NCI-H2227 (cell line): ENCODE measurements at regions not wholly inside any gene's neighbourhood (a gene's known extent, or its start where the extent isn't known, plus 50 kb on each side); places are given as distances from the start of the nearest gene placed in this dataset.
"Not testable (repeated sequence)": the region's sequence is repeated elsewhere in the genome, so short reads cannot be mapped to it uniquely, and the experiment has no call there.

Experiments used
- DNase-seq: peaks from one replicate; lab custom pipeline; 2025; ENCODE audit not compliant: unreplicated experiment; lab: John Stamatoyannopoulos, UW

DNA sequence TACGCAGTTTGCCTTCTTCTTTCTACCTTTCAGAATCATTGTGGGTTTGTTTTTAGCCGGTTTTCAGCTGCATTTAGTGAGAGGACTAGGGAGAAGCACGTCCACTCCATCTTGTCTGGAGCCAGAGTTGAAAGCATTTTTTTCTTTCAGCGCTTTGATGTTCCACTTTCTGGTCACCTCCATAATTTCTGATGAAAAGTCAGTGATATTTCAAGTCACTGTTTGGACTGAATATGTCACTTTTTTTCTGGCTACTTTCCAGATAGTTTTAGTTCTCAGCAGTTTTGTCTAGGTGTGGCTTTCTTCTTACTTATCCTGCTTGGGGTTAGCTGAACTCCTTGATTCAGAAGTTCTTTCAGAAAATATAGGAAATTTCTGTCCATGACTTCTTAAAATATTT is 123.9 kb upstream of the IER5L start:
- DNase-seq = no peak

DNA sequence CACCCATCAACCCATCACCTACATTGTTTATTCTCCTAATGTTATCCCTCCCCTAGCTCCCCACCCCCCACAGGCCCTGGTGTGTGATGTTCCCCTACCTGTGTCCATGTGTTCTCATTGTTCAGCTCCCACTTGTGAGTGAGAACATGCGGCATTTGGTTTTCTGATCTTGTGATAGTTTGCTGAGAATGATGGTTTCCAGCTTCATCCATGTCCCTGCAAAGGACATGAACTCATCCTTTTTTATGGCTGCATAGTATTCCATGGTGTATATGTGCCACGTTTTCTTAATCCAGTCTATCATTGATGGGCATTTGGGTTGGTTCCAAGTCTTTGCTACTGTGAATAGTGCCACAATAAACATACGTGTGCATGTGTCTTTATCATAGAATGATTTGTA is 118.1 kb upstream of the IER5L start:
- DNase-seq = not testable (repeated sequence)

DNA sequence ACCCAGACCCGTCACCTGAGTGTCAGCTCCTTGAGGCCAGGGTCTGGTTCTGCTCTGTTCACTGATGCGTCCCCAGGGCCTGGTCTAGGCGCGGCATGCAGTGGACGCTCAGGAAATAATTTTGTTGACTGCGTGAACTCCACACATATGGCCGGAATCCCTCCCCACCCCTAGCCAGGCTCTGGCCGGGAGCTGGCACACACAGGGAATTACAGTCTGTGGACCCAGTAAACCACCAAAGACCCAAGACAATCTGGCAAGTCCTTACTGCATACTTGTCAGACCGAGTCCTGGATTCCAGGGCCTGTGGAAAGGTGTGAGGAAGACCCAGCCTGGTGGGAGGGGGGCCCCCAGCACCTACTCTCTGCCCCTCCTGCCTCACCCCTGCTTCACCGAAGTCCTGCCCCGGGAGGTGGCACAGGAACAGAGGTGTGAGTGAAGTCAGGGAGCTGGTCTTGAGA is 113.0 kb upstream of the IER5L start:
- no peak for DNase-seq

DNA sequence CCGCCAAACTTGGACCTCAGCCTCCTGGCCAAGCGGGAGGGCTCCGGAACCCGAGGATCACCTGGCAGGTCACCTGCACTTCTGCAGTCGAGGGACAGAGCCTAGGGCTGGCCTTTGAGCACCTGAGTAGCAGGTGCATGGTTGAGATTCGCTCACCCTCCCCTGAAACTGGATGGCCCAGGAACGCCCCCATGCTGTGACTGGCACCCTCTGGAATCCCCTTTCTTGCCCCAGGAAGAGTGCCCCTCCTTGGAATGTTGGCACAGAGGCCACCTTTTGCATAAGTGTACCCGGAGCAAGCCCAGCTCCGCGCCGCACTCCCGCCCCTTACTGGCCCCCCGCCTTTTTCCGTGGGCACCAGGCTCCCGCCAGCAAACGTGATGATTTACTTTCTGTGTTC is 112.5 kb upstream of the IER5L start:
- DNase-seq = no peak

DNA sequence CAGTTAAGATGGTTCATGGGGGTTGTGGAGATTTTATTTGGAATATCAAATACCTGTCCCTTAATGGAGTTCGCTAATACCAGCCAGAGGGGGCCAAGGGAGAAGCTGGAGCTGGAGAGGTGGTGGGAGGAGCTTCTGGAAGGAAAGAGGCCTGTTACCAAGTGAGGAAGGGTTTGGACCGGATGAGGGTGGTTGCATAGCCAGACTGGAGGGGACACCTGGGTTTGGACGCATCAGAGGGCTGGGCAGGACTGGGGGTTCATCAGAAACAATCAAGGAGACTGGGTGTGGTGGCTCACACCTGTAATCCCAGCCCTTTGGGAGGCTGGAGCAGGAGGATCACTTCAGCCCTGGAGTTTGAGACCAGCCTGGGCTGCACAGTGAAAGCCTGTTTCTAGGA is 111.8 kb upstream of the IER5L start:
- DNase-seq = no peak

DNA sequence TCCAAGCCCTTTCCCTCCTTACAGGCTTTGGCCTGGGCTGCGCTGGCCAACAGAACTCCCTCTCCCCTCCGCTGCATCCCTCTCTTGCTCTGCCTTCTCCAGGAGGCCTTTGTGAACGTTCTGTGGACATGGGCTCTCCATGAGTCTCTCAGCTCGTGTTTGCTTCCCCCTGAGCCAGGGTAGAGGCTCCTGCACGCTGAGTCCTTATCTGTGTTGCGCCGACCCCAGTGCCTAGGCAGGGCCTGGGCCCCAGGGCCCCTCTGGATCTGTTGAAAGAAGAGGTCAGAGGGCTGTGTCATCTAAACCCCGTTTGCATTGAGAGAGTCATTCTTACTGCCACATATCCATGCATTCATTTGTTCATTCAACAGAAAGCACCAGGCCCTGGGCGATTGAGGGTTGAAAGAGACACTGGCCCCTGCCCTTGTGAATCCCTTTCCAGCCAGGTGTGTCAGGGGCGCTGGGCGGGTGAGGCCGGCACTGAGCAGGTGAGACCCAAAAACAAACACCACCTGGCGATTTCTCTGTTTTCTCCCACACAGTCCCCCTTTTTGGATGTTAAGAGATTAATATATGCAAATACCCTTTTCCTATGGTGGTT is 111.2 kb upstream of the IER5L start:
- no peak for DNase-seq

DNA sequence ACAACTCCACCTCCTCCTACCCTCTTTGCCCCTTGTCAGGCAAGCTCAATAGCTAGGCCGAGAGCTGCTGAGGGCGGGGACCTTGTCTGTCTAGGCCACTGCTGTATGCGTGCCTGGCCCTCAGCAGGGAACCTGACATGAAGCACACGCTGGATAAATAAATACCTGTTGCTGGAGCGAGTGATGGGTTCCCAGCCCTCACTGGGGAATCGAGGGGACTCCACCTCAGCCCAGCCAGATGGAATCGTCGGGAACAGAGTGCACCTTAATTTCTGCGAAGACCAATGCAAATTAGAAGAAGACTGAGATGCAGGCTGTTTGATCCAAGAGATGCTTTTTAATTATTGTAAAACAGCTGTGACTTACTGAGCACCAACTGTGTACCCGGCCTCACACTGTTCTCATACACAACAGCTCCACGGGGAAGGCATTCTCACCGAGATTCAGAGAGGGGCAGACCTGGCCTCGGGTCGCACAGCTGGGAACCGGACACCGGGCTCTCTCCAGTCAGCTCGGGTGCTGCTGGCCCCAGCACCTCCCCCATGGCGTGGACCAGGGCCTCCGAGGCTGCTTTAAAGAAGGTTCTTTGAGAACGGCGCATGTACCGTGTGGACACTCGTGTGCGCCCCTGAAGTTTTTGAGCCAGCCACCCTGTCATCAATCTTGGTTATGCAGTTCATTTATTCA is 109.7 kb upstream of the IER5L start:
- peak; percentile 40 for DNase-seq

DNA sequence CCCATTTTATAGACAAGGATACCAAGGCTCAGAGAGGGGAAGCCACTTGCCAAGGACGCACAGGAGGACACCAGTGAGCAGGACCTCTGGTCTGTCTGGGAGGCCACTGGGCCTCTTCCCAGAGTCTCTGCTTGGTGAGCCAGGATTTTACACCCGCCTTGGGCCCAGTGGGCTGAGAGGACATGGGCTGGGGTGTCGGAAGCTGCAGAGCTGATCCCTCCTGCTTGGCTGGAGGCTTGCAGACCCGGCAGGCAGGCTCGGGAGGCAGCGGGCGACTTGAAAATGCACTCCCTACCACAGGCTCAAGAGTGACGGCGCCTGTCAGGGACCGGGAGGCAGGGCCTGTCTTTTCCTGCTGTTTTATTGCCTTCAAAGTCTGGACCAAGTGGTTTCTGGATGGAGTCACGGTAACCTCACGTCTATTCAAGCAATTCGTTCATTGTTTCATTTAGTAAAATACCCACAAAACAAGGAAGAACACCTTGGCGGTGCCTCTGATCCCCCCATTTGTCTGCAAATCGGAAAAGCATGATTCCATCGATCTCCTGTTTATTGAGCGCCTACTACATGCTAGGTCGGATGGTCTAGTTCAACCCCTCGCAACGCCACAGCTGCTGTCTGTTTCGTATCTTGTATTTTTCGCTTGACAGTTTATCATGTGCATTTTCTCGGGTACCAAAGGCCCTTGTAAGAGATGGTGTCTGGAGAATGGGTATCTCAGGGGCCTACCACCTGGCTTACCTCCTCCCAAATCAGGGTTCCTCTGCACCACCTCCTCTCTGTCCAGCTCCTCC is 108.1 kb upstream of the IER5L start:
- DNase-seq = no peak

DNA sequence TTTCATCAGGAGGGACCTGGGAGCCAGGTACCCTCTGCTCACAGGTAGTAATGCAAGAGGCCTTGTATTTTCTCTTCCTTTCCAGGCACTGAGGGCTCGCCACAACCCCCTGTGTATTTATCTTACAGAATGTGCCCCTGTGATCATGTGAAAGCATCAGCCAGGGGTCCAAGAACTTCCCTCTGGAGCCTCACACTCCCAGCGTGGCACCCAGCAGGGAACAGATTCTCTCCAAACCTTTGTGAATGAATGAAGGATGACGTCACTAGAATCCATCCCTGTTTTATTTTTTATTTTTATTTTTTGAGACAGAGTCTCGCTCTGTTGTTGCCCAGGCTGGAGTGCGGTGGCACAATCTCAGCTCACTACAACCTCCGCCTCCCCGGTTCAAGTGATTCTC is 107.3 kb upstream of the IER5L start:
- DNase-seq = no peak

DNA sequence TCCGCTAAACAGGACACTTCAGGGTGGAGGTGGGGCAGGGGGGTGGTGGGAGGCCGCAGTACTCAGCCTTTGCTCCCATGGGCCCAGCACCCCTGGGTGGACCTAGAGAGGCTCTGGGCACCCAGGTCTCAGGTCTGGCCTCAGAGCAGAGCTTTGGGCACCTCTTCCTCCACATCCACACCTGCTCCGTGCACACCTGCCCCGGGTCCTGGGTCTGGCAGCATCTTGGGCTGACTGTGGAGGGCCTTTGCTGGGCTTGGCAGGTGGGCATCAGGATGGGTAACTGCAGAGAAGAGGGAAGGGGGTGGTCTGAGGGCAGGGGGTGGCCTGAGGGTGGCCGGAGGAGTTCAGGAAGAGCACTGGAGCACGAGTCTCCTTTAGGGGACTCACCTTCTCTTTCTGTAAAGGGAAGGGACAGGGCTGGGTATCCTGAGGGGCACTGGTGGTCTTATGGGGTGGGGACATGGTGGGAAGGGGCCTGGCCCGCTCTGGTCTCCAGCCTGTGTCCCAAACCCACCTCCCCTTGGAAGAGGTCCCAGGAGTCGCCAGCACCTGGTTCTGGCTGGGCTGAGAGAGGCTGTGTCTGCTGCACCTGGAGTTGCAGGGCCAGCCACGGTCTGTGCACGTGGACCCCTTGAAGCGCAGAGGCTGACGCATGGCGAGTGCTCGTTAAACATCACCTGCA is 106.7 kb upstream of the IER5L start:
- no peak for DNase-seq

DNA sequence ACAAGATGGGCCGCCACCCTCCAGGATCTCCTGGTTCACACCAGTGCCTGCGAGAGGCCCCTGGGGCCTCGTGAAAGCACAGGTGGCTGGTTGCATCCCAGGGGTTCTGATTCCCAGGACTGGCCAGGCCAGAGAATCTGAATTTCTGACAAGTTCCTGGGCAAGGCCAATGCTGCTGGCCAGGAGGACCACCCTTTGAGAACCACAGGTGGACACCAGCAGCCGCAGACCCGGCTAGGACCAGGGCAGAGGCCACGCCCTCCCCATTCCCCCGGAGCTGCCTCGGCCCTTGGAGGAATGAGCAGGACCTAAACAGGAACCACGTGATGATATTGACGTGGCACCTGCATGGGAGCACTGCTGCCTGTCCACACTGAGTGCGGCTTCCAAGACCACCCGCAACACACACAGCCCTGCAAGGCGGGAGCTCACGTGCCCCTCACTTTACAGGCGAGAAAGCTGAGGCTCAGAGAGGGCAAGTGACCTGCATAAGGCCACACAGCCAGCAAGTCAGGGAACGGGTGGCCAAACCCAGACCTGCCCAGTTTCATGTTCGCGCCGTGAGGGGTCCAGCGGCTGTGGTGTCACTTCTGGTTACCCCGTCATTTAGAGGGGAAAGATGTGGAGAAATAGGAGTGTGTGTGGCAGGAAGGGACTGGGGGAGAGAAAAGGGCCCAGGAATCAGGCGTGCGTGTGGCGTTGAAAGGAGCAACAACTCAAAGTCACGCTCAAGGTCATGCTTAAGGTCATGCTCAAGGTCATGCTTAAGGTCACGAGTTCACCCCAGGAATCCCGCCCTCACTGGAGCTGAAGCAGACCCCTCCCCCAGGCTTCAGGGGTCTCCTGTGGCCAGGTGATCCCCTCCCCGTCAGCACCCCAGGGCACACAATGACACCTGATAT is 105.9 kb upstream of the IER5L start:
- no peak for DNase-seq

DNA sequence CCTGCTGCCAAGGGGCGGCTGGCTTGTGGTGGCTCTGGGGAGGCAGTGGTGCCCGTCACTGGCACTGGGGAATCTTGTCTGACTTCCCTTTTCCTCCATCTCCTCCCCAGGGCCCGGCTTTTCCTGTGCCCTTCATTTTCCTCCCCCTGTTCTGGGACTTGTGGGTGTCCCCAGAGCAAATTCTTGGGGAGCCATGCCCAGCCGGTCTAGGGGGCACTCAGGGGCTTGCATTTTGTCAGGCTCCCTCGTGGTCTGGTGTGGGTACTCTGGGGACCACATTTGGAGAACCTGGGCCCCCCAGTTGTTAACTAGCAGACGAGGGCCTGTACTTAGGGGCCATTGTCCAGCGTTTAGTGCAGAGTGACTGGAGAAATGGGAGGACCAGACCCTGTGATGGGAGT is 105.2 kb upstream of the IER5L start:
- no peak for DNase-seq

DNA sequence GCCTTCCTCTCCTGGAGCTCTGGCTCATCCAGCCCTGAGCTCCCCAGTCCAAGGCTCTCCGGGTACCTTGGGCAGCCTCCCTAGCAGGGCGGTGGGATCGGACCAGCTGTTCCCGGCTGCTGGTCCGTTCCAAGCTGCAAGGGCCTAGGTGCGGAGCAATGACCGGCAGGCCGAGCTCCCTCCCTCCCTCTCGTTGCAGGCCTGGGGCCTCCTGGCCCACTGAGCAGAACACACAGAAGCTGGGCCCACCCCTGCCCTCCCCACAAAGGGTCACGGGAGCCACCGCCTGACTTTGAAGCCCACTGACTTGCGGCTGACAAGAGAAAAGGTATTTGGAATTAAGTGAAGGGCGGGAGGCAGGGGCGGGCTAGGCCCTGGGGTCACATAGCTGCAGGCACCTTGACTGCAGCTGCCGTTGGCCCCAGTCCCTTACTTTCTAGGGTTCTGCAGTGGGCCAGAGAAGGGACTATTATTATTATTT is 104.7 kb upstream of the IER5L start:
- DNase-seq = no peak

DNA sequence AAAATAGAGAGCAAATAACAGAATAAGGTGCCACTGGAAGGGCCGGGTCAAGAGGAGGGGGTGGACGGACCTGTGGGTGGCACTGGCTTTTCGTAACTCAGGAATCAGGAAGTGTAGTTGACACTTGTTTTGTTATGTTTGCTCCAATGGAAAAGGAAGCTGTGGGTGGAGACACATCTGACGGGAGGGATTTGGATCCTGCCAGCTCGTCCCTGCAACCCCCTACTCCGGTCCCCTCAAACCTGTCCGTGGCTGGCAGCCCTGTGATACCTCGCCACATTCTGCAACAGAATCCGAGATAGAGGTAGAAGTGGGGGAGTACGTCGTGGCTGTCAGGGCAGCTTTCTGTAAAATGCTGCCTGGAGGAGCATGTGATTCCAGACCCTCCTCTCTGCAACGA is 104.2 kb upstream of the IER5L start:
- no peak for DNase-seq

DNA sequence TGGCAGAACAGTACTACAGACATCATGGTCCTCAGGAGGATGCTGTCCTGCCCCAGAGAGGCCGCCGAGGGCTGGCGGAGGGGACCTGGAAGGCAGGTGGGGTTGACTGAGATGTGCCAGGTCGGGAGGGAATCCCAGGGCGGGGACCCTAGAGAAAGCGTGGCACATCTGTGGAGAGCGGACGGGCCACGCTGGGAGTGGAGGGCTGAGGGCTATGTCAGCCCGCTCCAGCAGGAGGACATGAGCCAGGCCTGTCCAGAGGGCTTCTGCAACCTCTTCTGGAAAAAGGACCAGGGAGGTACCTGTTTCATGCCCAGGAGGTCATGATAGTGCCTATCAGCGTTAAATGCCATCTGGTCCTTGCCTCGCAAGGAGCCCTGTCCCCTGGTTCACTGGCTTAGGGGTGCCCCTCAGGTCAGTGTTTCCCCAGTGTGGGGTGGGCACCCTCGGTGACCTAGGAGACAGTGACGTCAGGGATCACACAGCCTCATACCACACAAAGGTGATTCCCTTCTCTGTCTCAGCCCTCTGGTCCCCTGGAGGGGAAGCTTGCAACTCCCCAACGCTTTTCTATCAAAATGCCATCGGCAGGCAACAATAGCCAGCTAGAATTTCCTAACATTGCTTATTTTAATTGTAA is 103.6 kb upstream of the IER5L start:
- no peak for DNase-seq

DNA sequence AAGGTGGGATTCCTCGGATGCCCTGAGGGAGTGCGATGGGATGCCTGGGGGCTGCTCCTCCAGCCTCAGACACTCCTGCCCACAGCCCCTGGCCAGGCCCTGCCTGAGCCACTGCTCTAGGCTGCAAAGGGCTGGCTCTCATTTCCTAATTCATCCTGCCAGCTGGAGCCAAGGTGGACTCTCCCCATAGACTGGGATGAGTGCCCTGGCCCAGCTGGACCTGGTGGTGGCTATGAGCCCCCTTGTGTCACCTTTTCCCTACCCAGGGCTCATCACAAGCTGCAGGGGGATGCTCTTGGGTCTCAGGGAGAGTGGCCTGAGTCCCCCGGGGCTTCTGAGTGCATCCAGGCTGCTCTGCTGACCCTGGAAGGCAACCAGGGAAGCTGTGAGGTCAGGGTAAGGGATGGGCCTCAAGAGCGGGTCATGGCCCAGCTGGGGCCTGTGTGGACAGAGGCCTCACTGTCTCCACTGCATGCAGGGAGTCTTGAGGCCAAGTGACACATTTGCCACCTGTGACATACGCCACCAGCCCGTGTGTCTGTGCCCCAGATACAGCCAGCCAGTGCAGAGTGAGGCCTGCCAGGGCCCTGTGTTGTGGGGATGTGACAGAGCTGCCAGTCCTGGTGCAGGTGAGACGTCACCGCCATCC is 102.7 kb upstream of the IER5L start:
- no peak for DNase-seq

DNA sequence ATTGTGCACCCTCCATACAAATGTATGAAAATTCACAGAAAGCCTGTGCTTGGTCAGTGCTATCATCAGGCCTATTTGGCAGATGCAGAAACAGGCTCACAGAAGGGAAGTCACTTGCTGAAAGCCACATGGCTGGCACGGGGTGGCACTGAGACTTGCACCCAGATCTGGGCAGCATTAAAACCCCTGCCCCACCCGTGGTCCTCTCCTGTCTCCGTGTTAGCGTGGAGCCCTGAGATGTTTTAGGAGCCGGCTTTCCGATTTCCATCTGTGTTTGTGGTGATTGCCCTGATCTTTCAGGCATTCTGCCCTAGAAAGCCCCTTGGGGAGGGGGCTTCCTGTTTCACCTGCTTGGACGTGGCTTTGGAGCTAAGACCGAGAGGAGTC is 102.2 kb upstream of the IER5L start:
- DNase-seq = no peak

DNA sequence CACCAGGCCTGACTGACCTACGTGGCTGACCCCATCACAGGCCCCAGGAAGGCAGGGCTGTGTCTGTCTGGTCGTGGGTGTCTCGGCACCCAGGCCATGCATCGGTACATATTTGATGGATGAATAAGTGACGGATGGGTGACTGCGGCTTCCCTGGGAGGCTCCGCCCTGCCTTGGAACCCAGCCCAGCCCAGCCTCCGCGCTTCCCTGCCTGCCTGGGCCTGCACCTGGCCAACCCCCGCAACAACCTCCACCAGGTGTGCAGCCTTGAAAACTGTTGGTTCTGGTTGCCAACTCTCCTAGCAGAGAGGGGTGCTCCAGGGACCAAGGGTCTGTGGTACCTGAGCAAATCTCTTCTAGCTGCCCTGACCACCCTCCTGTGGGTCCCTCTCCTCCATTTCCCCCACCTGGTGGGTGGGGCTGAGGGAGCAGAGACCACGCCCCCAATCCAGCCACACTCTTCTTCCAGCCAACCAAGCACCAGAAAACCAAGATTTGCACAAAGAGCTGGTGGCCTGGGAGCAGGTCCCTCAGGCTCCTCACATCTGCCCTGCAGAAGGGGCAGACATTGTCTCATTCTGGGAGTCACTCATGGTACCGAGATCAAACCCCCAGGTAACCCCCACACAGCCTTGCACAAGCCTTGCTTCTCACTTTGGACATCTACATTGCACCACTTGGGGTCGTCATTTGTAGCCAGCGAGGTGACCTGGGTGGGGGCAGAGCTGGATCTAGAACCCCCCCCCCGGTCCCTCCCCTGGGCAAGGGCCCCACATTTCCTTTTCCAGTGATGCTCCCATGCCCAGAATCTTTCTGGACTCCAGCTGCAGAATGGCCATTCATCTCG is 100.6 kb upstream of the IER5L start:
- no peak for DNase-seq
